HG02884 (cell line): ENCODE measurements at regions not wholly inside any gene's neighbourhood (a gene's known extent, or its start where the extent isn't known, plus 50 kb on each side); places are given as distances from the start of the nearest gene placed in this dataset.
"Not testable (repeated sequence)": the region's sequence is repeated elsewhere in the genome, so short reads cannot be mapped to it uniquely, and the experiment has no call there.

Source experiments
- ATAC-seq: cut with Tn5 transposase; IDR thresholded peaks from one replicate; pipeline ENCODE4 v1.9.1; 2021; ENCODE audit warnings: mild to moderate bottlenecking, moderate library complexity; ENCODE audit not compliant: unreplicated experiment

GRCh38 chr10:2812631-2813030 lies 254.7 kb upstream of the PFKP start:
- no peak for ATAC-seq

GRCh38 chr10:2800178-2800577 lies 267.2 kb upstream of the PFKP start:
- ATAC-seq, result no peak

DNA sequence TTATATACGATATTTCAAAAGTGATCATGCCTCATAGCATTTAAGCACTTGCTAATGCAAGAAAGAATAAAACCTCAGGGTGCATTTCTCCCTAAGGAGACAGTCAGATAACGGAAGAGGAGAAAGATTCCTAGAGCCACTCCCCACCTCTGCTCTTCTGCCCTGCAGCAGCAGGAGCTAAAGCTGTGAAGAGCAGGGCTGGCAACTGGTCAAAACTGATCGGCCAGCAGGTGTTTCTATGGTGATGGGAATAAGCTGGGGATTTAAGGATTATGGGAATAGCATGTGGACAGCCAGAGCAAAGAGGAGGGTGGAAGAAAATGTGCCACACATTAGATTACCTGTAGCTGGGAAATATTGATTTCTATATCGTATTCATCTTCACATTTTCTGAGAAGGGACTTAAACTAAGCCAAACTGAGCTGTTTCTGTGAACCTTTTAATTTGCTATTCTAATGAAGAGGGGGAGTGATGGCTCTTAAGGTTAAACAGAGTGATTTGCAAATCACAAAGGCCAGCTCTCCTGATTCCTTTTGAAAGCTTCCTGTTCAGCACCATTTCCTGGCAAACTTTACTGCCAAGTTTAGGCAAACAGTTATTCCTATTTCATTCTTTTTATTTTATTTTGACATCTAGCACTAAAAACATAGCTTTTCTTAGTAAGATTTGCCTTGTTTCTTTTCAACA lies 268.9 kb upstream of the PFKP start:
- no peak for ATAC-seq

DNA sequence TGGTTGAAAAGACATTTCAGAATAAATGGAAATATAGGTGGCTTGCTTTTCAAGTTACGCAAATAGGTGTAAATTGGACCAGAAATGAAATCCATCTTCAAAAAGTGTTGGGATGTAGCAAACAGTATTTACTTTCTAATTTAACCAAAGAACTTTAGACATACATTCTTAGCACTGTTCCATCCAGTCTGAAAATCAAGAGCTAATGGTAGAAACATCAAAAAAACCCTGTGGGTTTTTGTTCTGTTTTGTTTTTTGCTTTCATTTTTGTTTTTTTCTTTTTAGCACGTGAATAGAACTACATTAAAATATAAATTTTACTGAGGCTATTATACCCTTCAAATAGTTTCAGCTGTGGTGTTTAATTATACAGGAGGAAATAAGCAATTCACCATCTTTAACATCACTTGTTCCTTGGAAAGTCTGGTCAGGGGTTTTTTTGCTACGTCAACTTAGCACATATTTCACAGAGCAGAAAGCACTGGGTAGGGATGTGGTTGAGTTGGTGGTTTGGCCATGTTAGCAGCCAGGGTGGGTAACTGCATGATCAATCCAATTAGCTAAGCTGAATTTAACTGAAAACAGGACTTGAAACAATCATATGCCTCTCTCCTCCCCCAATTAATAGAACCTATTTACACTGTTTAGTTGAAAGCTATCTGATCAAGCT lies 275.4 kb upstream of the PFKP start:
- ATAC-seq, result peak; percentile 75

GRCh38 chr10:2790396-2791188 lies 276.8 kb upstream of the PFKP start:
- no peak for ATAC-seq

GRCh38 chr10:2786251-2786650 lies 281.1 kb upstream of the PFKP start:
- ATAC-seq, result no peak

- ATAC-seq, result no peak
These were observed 282.6 kb upstream of the PFKP start for GRCh38 chr10:2784766-2785165.

GRCh38 chr10:2782950-2783349 lies 284.4 kb upstream of the PFKP start:
- ATAC-seq, result no peak

DNA sequence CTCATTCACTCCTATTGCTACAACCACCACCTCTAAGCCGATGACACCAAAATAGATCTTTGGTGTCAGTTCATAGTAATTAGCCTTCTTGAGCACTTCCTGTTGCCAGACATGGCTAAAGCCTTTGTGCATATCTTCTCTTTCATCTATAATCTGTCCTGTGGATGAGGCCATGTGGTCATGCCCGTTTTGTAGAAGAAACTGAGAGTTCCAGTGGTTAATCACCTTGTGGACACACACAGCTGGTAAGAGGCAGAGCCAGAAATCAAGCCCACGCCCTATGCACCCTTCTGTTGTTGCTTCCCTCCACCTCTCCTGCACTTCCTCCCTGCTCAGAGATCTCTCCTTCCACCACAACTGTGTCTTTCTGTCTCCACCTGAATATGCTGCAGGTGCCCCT lies 285.1 kb upstream of the PFKP start:
- no peak for ATAC-seq

DNA sequence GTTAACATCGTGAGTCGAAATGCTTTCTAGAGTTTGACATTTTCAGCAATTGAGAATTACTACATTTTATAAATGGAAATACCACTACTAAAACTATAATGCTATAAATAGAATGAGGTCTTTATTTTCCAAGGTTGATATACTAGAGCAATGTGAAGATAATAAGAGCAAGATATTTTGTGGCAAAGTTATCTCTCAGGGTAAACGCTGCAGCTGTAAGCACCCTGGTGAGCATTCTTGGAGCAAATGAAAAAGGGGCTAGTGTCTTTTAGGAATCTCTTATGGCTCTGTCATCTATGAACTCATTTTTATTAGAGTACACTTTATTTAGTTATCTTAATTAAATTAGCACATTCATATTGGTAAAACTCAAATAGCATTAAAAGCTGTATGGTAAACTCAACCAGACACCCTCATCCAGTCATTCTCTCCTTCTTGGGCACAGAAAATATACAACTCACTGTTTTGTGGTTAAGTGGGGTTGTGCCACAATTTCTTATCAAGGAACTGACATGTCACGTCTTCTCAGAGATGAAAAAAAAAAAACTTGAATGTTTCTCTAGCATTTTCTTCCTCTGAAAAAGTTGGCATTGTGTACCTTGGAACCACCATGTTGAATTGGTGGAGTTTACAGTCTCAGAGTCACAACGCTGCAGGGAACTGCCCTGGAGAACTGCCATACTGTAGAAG lies 289.5 kb upstream of the PFKP start:
- no peak for ATAC-seq

DNA sequence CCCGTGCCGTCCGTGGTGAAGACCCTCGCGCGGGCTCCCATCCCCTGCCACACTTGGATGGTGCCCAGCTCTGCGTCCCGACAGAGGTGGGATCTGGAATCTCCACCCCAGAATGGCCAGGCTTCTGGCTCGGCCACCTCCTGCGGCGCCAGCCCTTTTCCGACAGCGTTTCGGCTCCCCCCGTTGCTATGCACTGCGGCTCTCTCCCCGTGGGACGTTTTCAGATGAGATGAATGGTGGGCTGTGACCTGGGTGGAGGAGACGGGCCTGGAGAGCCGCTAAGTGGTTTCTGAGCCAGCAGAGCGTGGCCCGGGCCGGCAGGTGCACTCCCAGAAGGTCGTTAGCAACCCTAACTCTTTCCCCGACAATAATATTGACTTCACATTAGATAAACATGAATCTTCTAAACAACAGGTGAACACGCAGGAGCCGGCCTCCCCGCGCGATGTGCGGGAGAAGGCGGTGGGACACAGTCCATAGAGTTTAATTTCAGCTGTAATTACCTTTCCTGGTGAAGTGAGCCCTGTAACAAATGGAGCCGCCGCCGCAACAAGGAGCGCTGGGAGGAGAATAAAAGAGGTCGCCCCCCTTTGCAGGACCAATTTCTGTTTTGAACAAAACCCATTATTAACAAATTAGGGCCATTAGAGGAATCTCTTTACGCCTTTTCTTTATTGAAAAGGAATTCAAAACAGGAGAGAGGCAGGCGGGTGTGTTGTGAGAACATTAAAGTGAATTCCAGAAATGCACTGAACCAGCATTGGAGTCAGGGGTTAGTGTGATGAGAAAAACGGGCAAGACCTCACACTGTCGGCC lies 294.3 kb upstream of the PFKP start:
- ATAC-seq, result no peak

DNA sequence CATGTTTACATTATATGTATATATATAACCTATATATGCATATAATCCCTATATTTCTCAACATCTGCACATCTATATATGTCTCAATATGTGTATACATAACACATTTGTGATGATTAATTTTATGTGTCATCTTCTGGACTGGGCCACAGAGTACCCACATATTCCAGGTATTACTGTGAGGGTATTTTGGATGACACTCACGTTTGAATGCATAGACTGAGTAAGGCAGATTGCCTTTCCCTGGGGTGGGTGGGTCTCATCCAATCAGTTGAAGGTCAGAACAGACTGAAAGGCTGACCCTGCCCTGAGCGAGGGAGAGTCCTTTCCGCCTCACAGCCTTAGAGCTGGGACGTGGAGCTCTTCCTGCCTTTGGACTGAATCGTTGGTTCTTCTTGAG lies 295.2 kb upstream of the PFKP start:
- no peak for ATAC-seq

DNA sequence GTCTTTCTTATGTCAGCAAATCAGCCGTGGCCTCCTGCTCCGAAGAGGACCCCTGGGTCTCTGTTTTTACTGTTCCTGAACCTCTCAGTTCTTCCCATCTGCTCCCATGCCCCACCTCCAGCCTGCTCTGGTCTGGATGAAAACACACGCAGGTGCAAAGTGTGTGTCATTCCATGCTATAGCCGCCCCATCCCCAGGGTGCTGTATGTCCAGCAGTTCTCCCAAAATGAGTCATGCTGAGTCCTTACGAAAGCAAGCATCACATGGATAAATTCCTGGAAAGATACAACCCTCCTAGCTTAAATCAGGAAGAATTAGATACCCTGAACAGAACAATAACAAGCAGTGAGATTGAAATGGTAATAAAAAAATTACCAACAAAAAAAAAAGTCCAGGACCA lies 300.1 kb upstream of the PFKP start:
- ATAC-seq, result not testable (repeated sequence)

- no peak for ATAC-seq
These were observed 305.4 kb upstream of the PFKP start for GRCh38 chr10:2761971-2762370.

- no peak for ATAC-seq
These were observed 306.0 kb upstream of the PFKP start for GRCh38 chr10:2761311-2761710.

- ATAC-seq, result no peak
These were observed 306.6 kb upstream of the PFKP start for GRCh38 chr10:2760736-2761135.

- no peak for ATAC-seq
These were observed 308.1 kb upstream of the PFKP start for GRCh38 chr10:2759233-2759632.

- ATAC-seq, result no peak
These were observed 312.4 kb upstream of the PFKP start for GRCh38 chr10:2754943-2755342.

DNA sequence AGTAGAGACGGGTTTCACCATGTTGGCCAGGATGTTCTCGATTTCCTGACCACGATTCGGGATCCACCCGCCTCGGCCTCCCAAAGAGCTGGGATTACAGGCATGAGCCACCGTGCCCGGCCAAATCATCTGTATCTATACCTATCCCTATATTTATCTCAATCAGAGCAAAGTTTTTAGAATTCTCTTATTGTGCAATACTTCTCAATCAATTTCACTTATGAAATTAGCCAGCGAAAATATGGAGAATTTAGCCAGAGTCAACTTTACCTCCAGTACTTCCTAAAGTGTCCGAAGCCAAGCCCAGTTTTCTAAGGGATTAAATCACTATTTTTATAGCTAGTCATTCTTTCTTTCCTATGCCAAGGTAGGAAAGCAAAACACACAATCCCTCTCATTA lies 319.1 kb upstream of the PFKP start:
- ATAC-seq, result no peak

GRCh38 chr10:2746638-2747037 lies 320.7 kb upstream of the PFKP start:
- ATAC-seq, result no peak

DNA sequence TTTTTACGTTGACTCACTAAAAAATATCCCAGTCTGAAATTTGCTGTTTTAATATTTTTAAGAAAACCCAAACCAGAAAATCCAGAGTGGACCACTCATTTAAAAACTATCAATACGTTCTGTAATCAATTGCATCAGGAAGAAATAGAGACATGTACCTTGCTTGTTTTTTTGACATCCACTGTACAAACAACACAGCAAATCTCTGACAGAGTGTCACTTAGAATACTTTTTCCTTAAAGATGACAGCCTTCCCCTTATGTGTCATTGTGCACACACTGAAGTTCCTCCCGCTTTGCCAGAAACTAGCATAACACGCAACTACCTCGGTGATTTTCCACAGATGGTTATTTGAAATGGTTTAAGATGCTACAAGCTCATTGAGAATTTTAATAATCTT lies 321.7 kb upstream of the PFKP start:
- ATAC-seq, result no peak
